Stimulated activated CD4-positive, alpha-beta T cell treated with anti-CD3 and anti-CD28 coated beads, Interleukin-2, amount 100 ng/mL, for 24 hours (primary cell): ENCODE measurements at regions not wholly inside any gene's neighbourhood (a gene's known extent, or its start where the extent isn't known, plus 50 kb on each side); places are given as distances from the start of the nearest gene placed in this dataset.

ENCODE experiments used
- DNase-seq, 2 donors: peaks; one replicate each; pipeline ENCODE4 v3.0.0-alpha.2; 2020

DNA sequence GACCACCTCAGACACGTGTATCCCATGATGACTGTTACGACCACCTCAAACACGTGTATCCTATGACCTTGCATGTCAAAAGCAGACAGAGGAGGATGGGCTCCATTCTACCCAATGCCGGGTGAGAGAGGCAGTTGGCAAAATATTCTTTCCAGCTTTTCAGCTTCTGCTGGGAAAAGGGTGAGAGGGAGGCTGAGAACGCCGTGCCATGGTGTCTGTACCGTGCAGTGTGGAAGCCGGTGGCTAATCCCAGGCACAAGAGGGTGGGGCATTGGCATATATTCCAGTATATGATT, 1478.4 kb downstream of the TBC1D22A start:
- no peak for DNase-seq

DNA sequence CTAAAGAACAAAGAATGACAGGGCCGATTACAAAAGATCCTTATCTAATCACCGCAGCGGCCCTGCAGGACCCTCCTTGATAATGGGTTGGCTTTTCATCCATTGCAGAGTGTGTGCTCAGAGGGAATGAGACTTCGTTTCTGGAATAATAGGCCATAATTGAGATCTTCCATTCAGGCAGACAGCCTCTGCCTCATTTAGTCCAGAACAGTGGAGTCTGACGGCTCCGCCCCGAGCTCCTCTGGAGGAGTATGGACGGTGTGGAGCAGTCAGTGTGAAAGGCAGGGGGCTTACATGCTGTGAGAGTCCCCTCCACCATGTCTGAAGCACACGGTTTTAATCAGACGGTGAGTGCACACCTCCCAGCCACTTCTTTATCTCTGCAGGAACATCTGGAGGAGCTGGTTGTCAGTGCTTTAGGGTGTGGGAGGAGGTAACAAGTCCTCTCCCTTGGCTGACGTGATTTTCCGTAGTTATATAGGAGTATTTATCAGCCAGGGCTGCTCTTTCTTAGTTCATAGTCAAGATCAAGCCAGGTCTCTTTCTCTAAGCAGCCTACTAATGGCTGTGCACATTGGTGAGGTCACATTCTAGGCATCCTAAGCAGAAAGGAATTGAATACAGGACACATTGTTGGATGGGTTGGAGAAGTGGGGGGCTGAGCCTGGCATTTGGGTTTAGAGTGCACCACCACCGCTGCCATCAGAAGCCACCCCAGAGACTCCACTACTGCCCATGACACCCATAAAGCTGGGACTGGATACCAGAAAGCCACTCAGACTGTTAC, 1477.9 kb downstream of the TBC1D22A start:
- no peak for DNase-seq

DNA sequence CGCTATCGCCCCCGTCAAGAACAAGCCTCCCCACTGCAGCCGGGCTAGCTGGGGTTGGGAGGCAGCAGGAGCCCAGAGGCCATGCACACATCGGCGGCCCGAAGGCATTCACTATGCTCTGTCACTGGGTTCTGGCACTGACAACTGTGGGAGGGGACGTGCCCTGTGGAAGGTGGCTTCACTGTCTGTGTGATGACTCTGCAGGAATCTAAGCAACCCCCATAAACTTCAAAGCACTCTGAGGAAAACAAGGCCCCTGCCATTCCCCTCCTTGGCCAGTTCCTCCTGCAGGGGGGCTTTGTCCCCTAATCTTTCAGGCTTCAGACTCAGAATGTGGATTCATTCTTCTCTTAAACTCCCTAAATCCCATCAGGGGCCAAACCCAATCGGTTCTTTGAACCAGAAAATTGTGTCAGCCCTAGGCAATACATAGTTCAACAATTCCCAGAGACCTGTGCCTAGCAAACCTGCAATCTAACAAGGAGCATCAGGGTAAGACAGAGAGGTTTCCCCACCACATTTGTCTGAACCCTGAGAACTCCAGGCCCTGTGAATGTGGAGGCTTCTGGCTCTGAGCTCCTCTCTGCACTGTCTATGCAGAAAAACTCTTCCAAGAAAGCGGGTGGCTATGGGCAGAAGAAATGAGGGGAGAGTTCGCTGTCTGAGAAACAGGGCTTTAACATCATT, 1477.2 kb downstream of the TBC1D22A start:
- no peak for DNase-seq

GRCh38 chr22:48238966-48239365, 1476.5 kb downstream of the TBC1D22A start:
- no peak for DNase-seq

DNA sequence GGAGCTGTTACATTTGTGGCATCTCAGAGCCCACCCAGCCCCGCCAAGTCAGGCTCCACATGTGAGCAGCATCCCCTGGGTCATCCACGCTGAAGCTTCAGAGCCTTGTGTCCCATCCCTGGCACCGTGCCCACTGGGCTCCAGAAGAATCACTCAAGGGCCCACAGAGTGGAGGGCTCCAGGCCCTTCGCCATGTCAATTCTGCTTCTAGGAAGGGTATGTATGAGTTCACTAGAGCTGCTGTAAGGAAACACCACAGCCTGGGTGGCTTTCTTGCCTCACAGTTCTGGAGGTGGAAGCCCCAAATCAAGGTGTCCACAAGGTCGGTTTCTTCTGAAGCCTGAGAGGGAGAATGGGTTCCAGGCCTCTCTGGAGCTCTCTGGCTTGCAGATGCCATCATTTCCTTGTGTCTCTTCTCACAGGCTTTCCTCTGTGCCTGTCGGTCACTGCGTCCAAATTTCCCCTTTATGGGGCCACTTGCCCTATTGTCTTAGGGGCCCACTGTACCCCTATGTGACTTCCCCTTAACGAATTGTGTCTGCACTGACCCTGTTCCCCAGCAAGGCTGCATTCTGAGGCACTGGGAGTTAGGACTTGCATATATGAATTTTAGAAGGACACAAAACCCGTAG, 1476.0 kb downstream of the TBC1D22A start:
- DNase-seq, result no peak

DNA sequence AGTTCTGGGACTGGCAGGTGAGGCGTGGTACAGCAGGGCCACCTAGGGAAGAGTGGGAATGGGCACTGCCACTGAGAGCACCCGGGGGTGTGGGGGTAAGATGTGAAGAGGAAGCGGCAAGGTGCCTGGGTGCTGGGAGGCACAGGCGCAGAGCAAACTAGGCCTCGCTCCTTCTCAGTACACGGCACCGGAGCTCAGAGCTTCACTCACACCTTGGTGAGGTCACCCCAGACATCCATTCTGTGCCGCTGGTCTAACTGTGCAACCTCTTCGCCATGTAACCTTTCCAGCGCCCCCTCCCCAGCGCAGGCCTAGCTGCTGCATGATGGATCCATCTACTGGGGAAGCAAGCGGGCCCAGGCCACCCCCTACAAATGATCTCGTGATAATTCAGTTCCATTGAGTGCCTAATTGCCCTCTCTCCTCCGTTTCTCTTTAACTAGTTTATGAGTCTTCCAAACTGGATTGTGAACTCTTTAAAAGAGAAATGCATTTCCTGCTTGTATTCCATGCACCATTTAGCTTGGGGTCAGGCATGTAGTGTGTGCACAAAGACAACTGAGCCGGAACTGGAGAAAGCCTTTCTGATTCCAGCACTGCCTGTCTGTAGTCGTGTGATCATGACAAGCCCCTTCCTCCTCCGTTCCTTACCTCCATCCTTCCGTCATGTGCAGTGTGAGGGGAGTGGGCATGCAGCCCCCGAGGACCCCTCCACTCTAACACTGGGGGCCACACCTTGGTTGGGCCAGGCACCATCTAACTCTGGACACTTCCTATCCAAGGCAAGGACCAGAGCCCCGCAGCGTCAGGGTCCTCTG, 1475.2 kb downstream of the TBC1D22A start:
- DNase-seq, result no peak

GRCh38 chr22:48236261-48236660, 1473.8 kb downstream of the TBC1D22A start:
- DNase-seq, result no peak

GRCh38 chr22:48235744-48236143, 1473.3 kb downstream of the TBC1D22A start:
- no peak for DNase-seq

DNA sequence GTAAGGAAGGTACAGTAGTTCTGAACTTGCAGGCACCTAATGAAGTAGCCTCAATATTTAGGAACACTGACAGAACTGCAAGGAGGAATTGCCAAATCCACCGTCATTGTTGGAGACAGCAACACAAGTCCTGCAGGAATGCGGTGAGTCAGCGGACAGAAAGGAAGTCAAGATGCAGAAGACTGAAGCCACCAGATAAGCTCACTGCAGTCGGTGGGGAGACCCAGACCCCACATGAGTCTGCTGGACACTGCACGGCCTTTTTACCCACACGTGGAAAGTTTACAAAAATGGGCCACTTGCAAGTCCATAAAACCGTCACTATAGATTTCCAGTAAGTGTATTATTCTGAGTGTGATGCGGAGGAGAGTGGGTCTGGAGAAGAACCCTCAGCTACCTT, 1471.6 kb downstream of the TBC1D22A start:
- DNase-seq, result no peak

GRCh38 chr22:48233586-48233985, 1471.1 kb downstream of the TBC1D22A start:
- no peak for DNase-seq

DNA sequence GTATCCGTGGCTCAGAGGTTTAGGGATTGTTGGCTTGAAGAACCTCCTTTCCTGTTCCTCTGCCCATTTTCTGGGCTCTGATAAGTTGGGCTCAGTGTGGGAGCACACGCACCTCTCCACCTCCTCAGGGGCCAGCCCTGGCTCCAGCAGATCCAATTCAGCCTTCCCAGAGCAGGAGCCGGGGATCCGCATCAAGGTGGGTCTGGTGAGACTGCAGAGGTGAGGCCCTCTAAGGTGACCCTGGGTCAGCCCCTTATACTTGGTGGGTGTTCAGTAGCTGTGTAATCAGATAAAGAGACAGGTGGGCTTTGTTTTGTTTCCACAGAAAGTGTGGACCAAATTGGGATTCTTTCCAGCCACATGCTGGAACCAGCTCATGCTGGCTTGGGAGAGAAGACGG, 1466.0 kb downstream of the TBC1D22A start:
- no peak for DNase-seq

DNA sequence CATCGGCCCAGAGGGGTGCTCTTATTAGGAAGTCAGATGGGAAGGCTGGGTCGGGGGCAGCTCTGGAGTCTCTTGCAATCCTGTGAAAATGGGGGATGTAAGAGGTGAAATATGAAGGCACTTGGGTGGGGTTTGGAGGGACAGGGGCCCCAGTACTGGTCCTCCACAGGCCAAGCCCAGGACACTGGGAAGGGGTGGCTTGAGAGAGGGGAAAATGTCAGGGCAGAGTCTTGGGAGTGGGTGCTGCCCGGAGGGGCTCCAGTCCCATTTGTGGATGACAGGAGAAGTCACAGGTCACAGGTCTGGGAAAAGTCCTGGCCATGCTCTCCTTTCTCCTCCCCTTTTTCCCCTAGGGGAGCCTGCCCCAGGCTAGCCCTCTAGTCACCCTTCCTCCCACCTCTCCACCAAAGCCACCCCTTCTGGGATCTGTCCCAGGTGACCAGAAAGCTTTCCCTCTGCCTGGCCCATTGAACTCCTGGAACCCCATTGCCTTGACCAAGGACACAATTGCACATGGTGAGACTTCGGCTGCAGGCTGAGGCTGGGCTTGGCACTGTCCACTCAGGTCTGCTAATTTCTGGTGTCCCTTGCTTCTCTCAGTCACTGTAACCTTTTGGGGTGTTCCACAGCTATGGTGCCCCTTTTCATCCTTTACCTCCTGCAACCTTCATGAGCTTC, 1465.0 kb downstream of the TBC1D22A start:
- DNase-seq, result no peak

DNA sequence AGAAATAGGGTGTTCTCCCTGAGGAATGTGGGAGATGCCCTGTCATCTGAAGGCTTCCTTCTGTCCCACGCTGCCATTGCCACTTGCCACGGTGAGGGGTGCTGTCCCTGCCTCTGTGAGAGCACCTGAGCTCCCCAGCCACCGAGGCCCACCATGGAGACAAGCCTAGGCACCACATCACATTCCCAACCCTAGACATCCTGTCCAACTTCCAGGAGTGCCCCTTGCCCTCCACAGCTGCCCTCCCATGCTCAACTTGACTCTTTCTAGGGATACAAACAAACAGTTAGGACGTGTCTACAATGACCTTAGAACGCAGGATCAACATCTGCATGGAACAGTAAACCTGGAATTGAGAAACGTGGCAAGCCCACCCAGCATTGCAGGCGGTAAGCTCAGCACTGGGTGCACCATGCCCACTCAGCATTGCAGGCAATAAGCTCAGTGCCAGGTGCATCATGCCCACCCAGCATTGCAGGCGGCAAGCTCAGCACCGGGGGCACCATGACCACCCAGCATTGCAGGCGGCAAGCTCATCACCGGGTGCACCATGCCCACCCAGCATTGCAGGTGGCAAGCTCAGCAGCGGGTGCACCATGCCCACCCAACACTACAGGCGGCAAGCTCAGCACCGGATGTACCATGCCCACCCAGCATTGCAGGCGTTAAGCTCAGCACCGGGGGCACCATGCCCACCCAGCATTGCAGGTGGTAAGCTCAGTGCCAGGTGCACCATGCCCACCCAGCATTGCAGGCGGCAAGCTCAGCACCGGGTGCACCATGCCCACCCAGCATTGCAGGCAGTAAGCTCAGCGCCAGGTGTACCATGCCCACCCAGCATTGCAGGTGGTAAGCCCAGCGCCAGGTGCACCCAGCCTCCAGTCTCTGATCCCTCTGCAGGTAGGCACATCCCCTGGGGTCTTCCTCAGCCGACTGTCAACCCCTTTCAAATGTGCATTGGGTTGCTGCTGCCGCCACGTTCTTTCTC, 1463.9 kb downstream of the TBC1D22A start:
- DNase-seq, result no peak

- DNase-seq, result no peak
Measured at GRCh38 chr22:48224332-48224731, 1461.9 kb downstream of the TBC1D22A start.

GRCh38 chr22:48223488-48224190, 1461.2 kb downstream of the TBC1D22A start:
- no peak for DNase-seq

DNA sequence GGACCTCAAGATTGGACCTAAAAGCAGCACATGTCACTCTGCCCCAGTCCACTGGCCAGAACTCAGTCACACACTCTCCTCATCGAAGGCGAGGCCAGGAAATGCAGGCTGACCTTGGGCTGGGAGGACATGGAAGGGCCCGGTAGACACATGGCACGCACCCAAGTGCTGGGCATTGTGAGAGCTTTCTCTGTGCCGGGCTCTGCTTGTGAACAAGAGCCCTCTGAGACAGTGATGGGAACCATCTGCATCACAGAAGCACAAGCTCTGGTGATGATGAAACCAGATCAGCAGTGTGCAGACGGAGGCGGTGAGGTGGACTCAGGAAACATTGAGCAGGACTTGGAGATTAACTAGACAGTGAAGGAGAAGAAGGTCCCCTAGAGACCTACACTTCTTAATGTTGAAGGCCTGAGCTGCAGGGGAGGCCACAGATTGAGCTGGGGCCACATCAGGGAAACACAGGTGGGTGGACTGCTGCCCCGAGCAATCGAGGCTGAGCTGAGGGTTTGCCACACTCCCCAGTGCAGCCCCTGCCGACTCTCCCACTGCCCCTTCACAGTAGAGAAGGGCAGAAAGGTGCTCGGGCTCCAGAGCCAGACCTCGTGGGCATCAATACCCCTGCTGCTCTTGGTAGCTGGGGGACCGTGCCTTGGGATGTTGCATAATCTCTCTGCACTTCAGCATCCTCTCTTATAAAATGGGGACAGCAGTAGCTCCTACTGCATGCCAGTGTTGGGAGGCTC, 1460.5 kb downstream of the TBC1D22A start:
- DNase-seq, result no peak

- DNase-seq, result no peak
Measured at GRCh38 chr22:48218889-48219420, 1456.5 kb downstream of the TBC1D22A start.

- no peak for DNase-seq
Measured at GRCh38 chr22:48217596-48217995, 1455.1 kb downstream of the TBC1D22A start.

- no peak for DNase-seq
Measured at GRCh38 chr22:48212727-48213126, 1450.3 kb downstream of the TBC1D22A start.

- DNase-seq, result no peak
Measured at GRCh38 chr22:48210812-48211211, 1448.4 kb downstream of the TBC1D22A start.
